Esophagus squamous epithelium (tissue), 4 donors: ENCODE measurements at regions not wholly inside any gene's neighbourhood (a gene's known extent, or its start where the extent isn't known, plus 50 kb on each side); places are given as distances from the start of the nearest gene placed in this dataset.

Source experiments
- POLR2A ChIP-seq, 4 donors: fragments of 450-650 bp; IDR thresholded peaks; one replicate each; pipeline ENCODE4 v1.6.1; 2017; ENCODE audit warnings: antibody characterized with exemption in 4 of 4, mild to moderate bottlenecking in 4 of 4, moderate library complexity in 3 of 4
- TF ChIP-seq, protein P1 (sequence below), 6 experiments: fragments of 450-650 bp in 4 of 6; fragments of 200-600 bp in 2 of 6; sonication (generic) in 2 of 6; IDR thresholded peaks; one replicate each; pipeline ENCODE4 v1.5.1; 2016 to 2019; ENCODE audit warnings: antibody characterized with exemption in 6 of 6, mild to moderate bottlenecking in 4 of 6, moderate library complexity in 4 of 6

- TF ChIP-seq, protein P1, sequence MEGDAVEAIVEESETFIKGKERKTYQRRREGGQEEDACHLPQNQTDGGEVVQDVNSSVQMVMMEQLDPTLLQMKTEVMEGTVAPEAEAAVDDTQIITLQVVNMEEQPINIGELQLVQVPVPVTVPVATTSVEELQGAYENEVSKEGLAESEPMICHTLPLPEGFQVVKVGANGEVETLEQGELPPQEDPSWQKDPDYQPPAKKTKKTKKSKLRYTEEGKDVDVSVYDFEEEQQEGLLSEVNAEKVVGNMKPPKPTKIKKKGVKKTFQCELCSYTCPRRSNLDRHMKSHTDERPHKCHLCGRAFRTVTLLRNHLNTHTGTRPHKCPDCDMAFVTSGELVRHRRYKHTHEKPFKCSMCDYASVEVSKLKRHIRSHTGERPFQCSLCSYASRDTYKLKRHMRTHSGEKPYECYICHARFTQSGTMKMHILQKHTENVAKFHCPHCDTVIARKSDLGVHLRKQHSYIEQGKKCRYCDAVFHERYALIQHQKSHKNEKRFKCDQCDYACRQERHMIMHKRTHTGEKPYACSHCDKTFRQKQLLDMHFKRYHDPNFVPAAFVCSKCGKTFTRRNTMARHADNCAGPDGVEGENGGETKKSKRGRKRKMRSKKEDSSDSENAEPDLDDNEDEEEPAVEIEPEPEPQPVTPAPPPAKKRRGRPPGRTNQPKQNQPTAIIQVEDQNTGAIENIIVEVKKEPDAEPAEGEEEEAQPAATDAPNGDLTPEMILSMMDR (IDR thresholded peaks at IDR 0.05), result no peak
- no peak for TF ChIP-seq POLR2A (IDR thresholded peaks at IDR 0.05)
Observed at GRCh38 chr12:34215213-34215892, 193.1 kb downstream of the ALG10 start.
